Myocyte (in vitro differentiated cells): ENCODE measurements at regions not wholly inside any gene's neighbourhood (a gene's known extent, or its start where the extent isn't known, plus 50 kb on each side); places are given as distances from the start of the nearest gene placed in this dataset.
A peak's percentile ranks its signal among the peaks of the same experiment; 100 is the strongest.

Experiments
- DNase-seq: peaks from one replicate; pipeline ENCODE4 v3.0.0-alpha.2; 2012; ENCODE audit warnings: low read depth

DNA sequence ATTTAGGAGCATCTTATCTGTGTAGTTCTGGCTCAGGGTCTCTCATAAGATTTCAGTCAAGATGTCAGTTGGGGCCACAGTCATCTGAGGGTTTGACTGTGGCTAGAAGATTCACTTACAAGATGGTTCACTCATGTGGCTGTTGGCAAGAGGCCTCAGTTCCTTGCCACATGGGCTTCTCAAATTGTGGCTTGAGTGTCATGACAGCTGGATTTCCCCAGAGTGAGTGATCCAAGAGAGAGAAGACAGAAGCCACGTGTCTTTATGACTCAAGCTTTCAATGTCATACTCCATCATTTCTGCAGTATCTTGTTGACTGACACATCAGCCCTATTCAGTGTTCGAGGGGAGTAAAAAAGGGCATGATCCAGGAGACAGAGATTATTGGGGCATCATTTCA, 131.3 kb upstream of the AP1S2 start:
- peak; percentile 53 for DNase-seq

GRCh38 chrX:15983034-15983433, 128.4 kb upstream of the AP1S2 start:
- DNase-seq: no peak

DNA sequence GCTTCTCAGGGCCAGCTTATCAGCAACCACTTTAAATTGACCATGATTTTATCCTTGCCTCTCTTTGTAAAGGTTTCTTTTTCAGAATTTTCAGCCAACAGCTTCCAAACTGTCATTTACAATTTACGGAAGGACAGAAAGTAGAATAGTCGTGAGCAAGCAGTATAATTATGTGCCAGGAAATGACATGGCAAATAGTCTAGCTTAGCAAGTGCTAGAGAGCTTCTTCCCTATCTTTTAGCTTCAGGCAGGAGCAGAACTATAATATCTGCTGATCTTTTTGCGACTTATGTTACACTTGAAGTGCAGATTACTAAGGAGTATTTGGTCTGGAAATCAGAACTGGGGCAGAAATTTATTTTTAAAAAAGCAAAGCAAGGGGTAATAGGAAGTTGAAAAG, 123.0 kb upstream of the AP1S2 start:
- no peak for DNase-seq

- DNase-seq: no peak
Observed at GRCh38 chrX:15976396-15976795, 121.8 kb upstream of the AP1S2 start.

GRCh38 chrX:15973946-15974345, 119.3 kb upstream of the AP1S2 start:
- DNase-seq: no peak

DNA sequence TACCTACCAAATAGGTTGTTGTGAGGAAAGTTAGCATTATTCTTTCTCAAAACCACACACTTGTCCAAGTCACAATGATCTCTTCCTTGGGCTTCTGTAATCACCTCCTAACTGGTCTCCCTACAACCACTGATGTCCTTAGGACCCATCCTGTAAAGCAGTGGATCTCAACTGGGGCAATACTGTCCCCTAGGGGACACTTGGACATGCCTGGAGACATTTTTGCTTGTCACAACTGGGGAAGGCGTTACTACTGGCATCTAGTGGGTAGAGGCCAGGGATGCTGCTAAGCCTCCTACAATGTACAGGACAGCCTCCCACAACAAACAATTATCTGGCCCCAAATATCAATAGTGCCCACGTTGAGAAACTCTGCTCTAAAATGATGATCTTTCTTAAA, 118.7 kb upstream of the AP1S2 start:
- peak; percentile 24 for DNase-seq

- DNase-seq: peak; percentile 31
Observed at GRCh38 chrX:15971696-15972095, 117.1 kb upstream of the AP1S2 start.

DNA sequence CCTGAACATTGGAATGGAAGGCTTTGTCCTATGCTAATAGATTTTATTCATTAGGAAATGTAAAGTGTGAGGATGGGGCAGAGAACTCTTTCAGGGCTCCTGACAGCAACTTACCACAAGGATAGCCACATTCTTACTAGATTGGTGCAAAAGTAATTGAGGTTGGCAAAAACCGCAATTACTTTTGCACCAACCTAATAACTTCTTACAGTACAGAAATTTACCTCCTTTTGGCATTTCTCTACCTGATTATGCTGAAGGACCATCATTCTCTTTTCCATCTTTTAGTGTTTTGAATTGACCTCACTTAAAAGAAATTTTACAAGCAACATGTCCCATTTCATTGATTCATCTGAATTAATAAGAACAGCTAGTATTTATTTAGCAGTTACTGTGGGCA, 109.2 kb upstream of the AP1S2 start:
- no peak for DNase-seq

DNA sequence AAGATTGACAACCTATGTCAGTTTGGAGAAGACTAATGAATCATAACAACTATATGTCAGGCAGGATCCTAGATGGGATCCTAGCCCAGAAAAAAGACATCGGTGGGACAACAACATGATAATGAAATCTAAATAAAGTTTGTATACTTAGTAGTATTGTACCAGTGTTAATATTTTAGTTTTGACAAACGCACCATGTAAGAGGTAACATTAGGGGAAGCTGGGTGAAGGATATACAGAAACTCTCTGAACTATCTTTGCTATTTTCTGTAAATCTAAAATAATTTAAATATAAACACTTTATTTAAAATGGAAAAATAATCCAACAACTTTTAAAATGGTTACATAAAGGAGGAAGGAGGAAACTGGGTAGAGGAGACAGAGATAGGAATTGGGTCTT, 105.6 kb upstream of the AP1S2 start:
- no peak for DNase-seq

DNA sequence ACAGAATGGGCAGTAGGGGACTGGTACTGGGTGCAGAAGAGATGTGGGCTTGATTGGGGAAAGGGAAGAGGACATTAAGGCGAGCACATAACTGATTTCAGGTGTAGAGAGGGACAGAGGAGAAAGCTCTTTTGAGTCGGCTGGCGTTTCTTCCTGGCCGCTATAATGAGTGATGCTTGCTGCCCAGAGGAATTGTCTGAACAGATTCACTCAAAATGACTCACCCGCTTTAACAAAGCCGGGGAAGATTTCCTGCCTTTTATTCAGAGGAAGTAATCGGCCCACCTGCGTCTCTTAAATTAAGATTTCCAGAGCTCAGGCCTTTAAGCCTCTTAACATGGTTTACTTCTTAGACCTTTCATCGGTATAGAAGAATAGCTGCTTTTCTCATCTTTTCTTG, 102.1 kb upstream of the AP1S2 start:
- DNase-seq: no peak

- DNase-seq: no peak
Observed at GRCh38 chrX:15953801-15954200, 99.2 kb upstream of the AP1S2 start.

DNA sequence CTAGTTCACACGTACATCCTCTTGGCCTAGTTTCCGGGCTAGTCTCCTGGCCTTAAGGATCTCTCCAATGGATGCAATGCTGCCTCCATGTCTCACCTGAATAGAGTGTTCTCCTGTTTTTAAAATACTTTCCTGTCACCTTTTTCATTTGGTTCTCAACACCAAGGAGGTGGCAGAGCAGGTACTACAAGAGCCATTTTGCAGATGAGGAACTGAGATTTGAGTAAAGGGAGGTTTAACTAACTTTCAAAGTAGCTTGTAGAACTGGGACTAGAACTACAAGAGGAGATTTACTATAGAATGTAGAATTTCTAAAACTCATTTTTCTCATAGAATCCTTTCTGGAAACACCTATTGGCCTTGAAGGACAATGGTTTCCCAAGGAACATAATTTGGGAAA, 97.6 kb upstream of the AP1S2 start:
- no peak for DNase-seq

DNA sequence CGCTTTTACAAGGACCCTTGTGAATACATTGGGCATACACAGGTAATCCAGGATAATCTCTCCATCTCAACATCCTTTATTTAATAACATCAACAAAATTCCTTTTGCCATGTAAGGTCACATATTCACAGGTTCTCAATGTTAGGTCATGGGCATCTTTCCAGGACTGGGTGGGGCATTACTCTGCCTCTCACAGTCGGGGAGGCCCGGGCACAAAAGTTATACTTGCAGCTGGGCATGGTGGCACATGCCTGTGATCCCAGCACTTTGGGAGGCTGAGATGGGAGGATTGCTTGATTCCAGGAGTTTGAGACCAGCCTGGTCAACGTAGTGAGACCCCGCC, 93.7 kb upstream of the AP1S2 start:
- DNase-seq: no peak

DNA sequence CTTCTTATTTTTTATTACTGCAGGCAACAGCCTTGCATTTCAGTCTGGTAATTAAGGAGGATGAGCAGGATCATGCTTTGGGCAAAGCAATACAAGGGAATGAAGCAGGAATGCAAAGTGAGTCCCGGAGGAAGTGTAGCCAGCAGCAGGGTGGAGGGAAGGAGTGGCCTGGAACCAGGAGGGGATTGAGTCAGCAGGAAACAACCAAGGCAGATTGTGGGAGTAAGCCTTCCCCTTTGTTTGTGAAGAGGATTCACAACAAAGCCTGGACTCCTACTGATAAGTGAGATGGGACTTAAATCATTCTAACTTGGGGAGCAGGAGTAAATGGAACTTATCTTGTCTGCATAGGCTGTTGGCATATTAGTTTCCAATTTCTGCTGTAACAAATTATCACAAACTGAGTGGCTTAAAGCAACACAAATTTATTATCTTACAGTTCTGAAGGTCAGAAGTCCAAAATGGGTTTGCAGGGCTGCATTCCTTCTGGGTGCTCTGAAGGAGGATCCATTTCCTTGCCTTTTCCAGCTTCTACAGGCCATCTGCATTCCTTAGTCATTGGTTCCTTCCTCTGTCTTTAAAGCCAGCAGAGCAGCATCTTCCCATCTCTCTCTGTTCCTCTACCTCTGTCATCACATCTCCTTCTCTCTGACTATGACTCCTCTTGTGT, 93.2 kb upstream of the AP1S2 start:
- peak; percentile 30 for DNase-seq

GRCh38 chrX:15946783-15947580, 92.4 kb upstream of the AP1S2 start:
- DNase-seq: peak; percentile 63

DNA sequence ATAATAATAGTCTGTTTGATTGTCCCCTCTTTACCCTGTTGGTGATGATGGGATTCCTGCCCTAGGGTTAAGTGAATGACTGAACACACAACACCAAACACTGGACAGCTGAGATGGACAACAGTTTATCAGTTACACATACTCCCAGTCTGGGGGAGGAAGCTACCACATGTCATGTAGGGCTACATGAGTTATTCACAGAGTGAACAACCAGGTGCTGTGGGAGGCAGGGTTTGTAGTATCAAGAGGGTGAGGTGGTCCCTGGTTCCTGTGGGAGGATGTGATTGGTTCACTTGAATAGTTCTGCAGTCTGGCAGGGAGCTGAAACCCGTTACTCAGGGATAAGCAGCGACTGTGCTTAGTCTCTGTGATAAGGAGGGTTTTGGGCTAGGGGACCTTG, 88.8 kb upstream of the AP1S2 start:
- no peak for DNase-seq

- no peak for DNase-seq
Observed at GRCh38 chrX:15942307-15942706, 87.7 kb upstream of the AP1S2 start.

DNA sequence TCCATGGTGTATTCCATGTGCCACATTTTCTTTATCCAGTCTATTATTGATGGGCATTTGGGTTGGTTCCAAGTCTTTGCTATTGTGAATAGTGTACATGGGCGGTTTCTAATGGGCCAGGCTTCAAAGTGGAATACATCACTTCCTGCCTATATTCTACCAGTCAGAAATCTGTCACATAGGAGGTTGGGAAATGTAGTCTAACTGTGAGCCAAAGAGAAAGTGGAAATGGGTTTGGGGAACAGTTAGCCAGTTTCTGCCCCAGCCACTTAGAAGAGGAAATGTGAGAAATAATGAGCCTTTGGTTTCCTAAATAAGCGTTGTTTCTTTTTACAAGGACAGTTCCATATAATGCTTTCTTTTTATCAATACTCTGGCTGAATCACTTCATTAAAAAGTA, 85.1 kb upstream of the AP1S2 start:
- DNase-seq: no peak

GRCh38 chrX:15938072-15938471, 83.5 kb upstream of the AP1S2 start:
- no peak for DNase-seq

DNA sequence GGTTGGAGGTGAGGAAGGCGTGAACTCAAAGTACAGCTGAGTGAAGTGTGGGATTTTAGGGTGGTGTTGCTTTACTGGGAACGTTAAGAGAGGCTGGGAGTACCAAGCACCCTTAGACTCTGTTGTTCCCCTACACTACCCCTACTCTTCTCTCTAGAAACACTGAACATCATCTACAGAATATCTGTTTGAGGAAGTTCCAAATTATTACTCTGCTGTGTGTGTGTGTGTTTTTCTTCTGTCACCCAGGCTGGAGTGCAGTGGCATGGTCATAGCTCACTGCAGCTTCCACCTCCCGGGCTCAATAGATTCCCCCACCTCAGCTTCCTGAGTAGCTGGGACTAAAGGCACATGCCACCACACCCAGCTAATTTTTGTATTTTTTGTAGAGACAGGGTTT, 76.7 kb upstream of the AP1S2 start:
- no peak for DNase-seq

DNA sequence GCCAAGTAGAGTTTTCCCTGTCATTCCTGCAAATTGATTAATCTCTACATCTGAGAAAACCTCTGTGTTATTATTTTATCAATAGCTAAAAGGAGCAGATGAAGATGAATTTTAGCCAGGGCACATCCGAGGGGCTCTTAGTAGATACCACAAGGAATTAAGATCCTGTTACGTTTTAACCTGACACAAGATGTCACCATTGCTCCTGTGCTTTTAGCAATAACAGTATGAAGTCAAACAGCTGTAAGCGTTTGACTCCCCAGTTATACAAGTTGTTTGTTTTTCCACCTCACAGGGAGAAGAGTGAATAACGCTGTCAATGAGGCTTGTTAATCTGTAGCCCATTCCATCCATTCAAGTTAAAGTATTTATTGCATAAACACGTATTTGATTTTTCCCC, 76.0 kb upstream of the AP1S2 start:
- peak; percentile 32 for DNase-seq

DNA sequence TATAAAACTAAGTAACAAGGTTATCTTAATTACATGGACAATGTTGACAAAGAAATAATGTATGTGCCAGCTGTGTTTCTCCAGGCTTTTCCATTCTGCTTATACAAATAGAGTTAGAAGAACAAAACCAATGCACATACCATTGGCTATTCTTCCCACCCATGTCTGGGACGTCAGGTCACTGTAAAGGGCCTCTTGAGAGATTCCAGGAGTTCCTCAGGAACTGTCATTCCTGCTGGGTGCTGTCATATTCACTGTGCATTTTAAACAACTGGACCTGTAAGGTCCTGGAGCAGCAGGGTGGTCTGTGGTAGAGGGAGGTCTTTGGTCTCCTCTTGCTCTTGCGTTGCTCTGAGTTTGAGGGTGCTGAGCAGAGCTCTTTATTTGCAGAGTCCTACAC, 74.6 kb upstream of the AP1S2 start:
- no peak for DNase-seq

DNA sequence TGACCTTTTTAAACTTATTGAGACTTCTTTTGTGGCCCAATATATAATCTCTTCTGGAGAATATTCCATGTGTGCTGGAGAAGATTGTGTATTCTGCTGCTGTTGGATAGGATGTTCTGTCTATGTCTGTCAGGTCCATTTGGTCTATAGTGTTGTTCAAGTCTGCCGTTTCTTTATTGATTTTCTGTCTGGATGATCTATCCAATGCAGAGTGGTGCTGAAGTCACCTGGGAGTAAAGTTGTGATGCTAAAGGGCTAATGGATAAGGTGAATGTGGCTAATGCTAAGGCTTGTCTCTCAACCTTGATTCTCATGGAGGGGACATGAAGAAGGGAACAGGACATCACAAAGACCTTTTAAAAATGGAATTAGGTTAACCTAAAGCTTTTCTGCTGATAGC, 72.0 kb upstream of the AP1S2 start:
- DNase-seq: no peak
